ENCODE measurements at regions not wholly inside any gene's neighbourhood (a gene's known extent, or its start where the extent isn't known, plus 50 kb on each side); places are given as distances from the start of the nearest gene placed in this dataset.
"Not testable (repeated sequence)": the region's sequence is repeated elsewhere in the genome, so short reads cannot be mapped to it uniquely, and the experiment has no call there.

GRCh38 chr3:95781598-95781997 is 1032.8 kb upstream of the EPHA6 start:
- H3K27me3 ChIP-seq = no peaks in the 10 kb centered on the region
- DNase-seq = no peak
- H3K4me1 ChIP-seq = no peaks in the 10 kb centered on the region
- no peaks in the 10 kb centered on the region for H3K36me3 ChIP-seq
- H3K27ac ChIP-seq = no peak overlapping the region
- H3K9me3 ChIP-seq (replicated peaks) = no peaks in the 10 kb centered on the region
- H3K4me3 ChIP-seq = no peak overlapping the region

DNA sequence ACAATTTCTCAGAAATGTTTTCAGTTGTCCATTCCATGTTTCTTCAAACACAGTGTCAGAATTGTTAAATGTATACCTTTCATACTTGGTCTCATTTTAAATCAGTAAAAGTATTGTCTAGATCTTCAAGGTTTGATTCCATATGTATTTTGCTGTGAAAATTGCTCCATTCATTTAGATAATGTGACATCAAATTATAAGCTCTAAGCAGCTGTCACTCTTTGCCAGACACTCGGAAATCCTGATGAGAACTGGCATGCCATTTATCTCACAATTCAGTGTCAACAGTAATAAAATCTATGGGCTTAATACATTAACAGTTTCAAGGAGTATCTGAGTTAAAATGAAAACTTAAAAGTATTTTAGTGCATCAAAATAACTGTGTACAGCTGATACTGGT is 1025.3 kb upstream of the EPHA6 start:
- Histone ChIP-seq H3K9me3 (replicated peaks) (no peaks in the 10 kb centered on the region; the same call in 1 of the 2 replicates), H3K4me3 (no peak overlapping the region), H3K27ac (no peak overlapping the region), H3K27me3 (no peaks in the 10 kb centered on the region), H3K36me3 (no peaks in the 10 kb centered on the region), H3K4me1 (no peaks in the 10 kb centered on the region)
- no peak for DNase-seq

- Histone ChIP-seq H3K4me1 (0 out of 2 replicates have a peak, but pooled peaks cover 2% of the 10 kb centered on the region), H3K27ac (no peak overlapping the region)
Observed at GRCh38 chr3:95797081-95797480, 1017.3 kb upstream of the EPHA6 start.

GRCh38 chr3:95798628-95799027 is 1015.8 kb upstream of the EPHA6 start:
- DNase-seq = no peak
- Histone ChIP-seq H3K27ac (no peak overlapping the region), H3K4me1 (0 out of 2 replicates have a peak, but pooled peaks cover 2% of the 10 kb centered on the region), H3K9me3 (replicated peaks) (no peaks in the 10 kb centered on the region), H3K4me3 (no peak overlapping the region), H3K36me3 (no peaks in the 10 kb centered on the region), H3K27me3 (no peaks in the 10 kb centered on the region)

More at GRCh38 chr3:95797081-95797480, 1017.3 kb upstream of the EPHA6 start:
- no peaks in the 10 kb centered on the region for H3K27me3 ChIP-seq
- no peak for DNase-seq
- no peak overlapping the region for H3K4me3 ChIP-seq
- no peaks in the 10 kb centered on the region for H3K36me3 ChIP-seq
- H3K9me3 ChIP-seq (replicated peaks) = no peaks in the 10 kb centered on the region

DNA sequence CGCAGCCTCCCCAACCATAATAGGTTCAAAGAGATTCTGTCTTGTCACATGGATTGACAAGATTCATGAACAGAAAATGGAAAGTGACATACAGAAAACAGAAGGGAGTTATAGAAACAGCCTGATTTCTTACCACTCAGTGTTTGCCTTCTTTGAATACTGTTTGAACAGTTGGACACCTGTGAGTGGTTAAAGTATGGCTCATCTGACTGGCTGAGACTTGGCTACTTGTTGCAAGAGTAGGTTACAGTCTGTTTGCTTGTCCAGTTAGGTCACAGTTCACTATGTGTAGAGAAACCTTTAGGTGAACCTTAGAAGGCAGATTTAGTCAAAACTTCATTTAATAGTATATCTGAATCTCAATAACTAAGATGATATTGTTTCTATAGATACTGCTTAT is 1003.9 kb upstream of the EPHA6 start:
- no peak for DNase-seq
- Histone ChIP-seq H3K4me3 (no peak overlapping the region), H3K4me1 (no peaks in the 10 kb centered on the region), H3K36me3 (no peaks in the 10 kb centered on the region), H3K27me3 (no peaks in the 10 kb centered on the region), H3K9me3 (replicated peaks) (no peaks in the 10 kb centered on the region), H3K27ac (no peak overlapping the region)

DNA sequence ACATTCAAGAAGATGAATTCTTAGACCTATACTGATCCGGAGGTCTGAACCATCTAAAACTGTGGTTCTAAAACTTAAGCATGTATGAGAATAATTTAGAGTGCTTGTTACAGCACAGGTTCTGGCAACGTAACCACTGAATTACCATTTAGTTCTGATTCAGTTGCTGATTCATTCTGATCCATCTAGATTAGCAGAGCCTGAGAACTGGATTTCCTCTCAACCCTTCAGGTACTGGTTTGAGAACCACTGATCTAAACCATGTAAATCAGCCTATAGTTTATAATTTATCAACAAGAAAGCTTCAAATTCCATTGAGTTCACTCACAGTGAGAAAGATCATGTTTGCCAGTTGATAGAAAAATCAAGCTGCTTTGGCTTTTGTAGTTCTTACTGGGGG is 1001.1 kb upstream of the EPHA6 start:
- Histone ChIP-seq H3K27me3 (no peaks in the 10 kb centered on the region), H3K4me1 (no peaks in the 10 kb centered on the region), H3K4me3 (no peak overlapping the region), H3K36me3 (no peaks in the 10 kb centered on the region), H3K27ac (no peak overlapping the region), H3K9me3 (replicated peaks) (no peaks in the 10 kb centered on the region)
- DNase-seq = no peak

- Histone ChIP-seq H3K36me3 (no peaks in the 10 kb centered on the region), H3K27ac (no peak overlapping the region), H3K27me3 (no peaks in the 10 kb centered on the region), H3K4me1 (no peaks in the 10 kb centered on the region), H3K9me3 (replicated peaks) (no peaks in the 10 kb centered on the region), H3K4me3 (no peak overlapping the region)
- no peak for DNase-seq
Observed at GRCh38 chr3:95815828-95816227, 998.6 kb upstream of the EPHA6 start.

DNA sequence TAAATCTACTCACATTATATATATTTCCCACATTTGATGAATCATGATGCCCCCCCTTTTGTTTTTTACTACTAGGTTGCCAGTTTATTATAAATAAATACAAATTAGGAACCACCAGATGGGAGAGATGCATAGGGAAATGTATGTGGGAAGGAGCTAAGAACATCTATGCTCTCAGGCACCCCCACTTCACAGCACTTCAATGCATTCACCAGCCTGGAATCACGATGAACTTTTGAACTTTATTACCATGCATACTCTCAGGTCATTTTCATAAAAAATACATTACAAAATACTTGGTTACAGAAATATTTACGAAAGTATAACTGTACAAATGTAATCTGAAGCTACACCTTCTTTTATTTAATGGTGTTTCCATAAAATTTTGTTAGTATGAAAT is 988.0 kb upstream of the EPHA6 start:
- no peak for DNase-seq
- no peaks in the 10 kb centered on the region for H3K36me3 ChIP-seq
- H3K27ac ChIP-seq = no peak overlapping the region
- no peaks in the 10 kb centered on the region for H3K27me3 ChIP-seq
- H3K9me3 ChIP-seq (replicated peaks) = no peaks in the 10 kb centered on the region
- no peaks in the 10 kb centered on the region for H3K4me1 ChIP-seq
- H3K4me3 ChIP-seq = no peak overlapping the region

GRCh38 chr3:95832146-95832545 is 982.2 kb upstream of the EPHA6 start:
- H3K27me3 ChIP-seq = no peaks in the 10 kb centered on the region
- no peak for DNase-seq
- H3K36me3 ChIP-seq = no peaks in the 10 kb centered on the region
- H3K4me3 ChIP-seq = no peak overlapping the region
- H3K9me3 ChIP-seq (replicated peaks) = no peaks in the 10 kb centered on the region
- H3K27ac ChIP-seq = no peak overlapping the region
- no peaks in the 10 kb centered on the region for H3K4me1 ChIP-seq

- not testable (repeated sequence) for H3K36me3 ChIP-seq; H3K27me3 ChIP-seq; H3K4me1 ChIP-seq; H3K4me3 ChIP-seq; H3K27ac ChIP-seq; DNase-seq; H3K9me3 ChIP-seq (replicated peaks)
Observed at GRCh38 chr3:95860628-95861027, 953.8 kb upstream of the EPHA6 start.

DNA sequence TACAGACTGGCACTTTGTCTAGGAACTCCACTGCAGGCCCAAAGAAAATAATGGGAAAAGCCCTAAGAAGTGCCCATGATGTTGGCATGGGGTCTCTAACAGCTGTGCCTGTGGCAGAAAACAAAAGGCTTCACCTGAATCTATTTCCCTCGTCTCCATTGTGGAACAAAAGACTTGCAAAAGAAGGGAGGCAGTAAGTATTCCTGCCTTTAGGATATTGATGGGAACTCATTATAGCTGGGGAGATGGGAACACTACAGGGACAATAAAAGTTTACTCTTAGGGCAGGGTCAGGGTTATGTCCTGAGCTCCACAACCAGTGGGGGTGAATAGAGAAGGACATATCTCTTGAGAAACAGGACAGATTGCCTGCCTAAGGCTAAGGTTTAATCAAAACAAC is 930.6 kb upstream of the EPHA6 start:
- H3K4me3 ChIP-seq = no peak overlapping the region
- H3K27me3 ChIP-seq = no peaks in the 10 kb centered on the region
- H3K4me1 ChIP-seq = no peaks in the 10 kb centered on the region
- no peaks in the 10 kb centered on the region for H3K36me3 ChIP-seq
- H3K27ac ChIP-seq = no peak overlapping the region
- DNase-seq = no peak
- H3K9me3 ChIP-seq (replicated peaks) = no peaks in the 10 kb centered on the region

- no peaks in the 10 kb centered on the region for H3K9me3 ChIP-seq (replicated peaks)
- DNase-seq = no peak
- H3K4me1 ChIP-seq = no peaks in the 10 kb centered on the region
- H3K4me3 ChIP-seq = no peak overlapping the region
- no peaks in the 10 kb centered on the region for H3K27me3 ChIP-seq
- H3K36me3 ChIP-seq = no peaks in the 10 kb centered on the region
- H3K27ac ChIP-seq = no peak overlapping the region
Observed at GRCh38 chr3:95886616-95887015, 927.8 kb upstream of the EPHA6 start.

DNA sequence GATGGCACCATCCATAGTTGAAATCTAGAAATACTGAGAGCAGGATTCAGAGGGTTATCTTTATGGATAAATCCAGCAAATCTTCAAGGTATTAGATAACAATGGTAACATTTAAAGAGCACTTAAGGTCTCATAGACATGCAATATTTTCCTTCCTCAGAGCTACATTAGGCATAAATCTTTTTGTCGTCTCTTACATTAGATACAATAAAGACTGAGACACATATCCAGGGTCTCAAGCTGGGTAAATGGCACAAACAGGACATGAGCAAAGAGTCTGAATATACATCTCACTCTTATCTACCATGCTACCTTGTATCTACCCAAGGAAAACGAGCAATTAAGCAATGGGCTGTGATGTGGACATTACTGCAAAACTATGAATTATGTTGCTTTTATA is 927.3 kb upstream of the EPHA6 start:
- Histone ChIP-seq H3K36me3 (no peaks in the 10 kb centered on the region), H3K27me3 (no peaks in the 10 kb centered on the region)

GRCh38 chr3:95894820-95895219 is 919.6 kb upstream of the EPHA6 start:
- DNase-seq = no peak
- Histone ChIP-seq H3K27ac (no peak overlapping the region), H3K4me3 (no peak overlapping the region), H3K27me3 (no peaks in the 10 kb centered on the region), H3K36me3 (no peaks in the 10 kb centered on the region), H3K4me1 (no peaks in the 10 kb centered on the region), H3K9me3 (replicated peaks) (no peaks in the 10 kb centered on the region; the same call in 1 of the 2 replicates)

More for the DNA sequence above, 927.3 kb upstream of the EPHA6 start:
- Histone ChIP-seq H3K4me1 (no peaks in the 10 kb centered on the region), H3K27ac (no peak overlapping the region), H3K4me3 (no peak overlapping the region), H3K9me3 (replicated peaks) (no peaks in the 10 kb centered on the region)
- DNase-seq = no peak

- Histone ChIP-seq H3K27ac (no peak overlapping the region), H3K4me3 (no peak overlapping the region), H3K9me3 (replicated peaks) (no peaks in the 10 kb centered on the region), H3K27me3 (no peaks in the 10 kb centered on the region), H3K4me1 (no peaks in the 10 kb centered on the region), H3K36me3 (no peaks in the 10 kb centered on the region)
- DNase-seq = no peak
Observed at GRCh38 chr3:95899494-95899893, 914.9 kb upstream of the EPHA6 start.

DNA sequence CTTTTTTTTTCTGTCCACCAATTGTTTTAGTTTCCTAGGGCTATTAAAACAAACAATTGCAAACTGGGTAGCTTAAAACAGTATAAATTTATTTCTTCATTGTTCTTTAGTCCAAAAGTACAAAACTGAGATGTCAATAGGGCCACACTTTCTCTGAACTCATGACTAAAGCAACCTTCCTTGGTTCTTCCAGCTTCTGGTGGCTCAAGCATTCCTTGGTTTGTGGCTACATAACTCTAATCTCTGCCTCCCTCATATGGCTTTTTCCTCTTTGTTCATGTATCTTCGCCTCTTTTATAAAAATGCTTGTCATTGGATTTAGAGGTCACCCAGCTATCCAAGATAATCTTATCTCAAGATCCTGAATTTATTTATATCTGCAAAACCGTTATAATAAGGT is 914.5 kb upstream of the EPHA6 start:
- H3K36me3 ChIP-seq = no peaks in the 10 kb centered on the region
- DNase-seq = no peak
- no peaks in the 10 kb centered on the region for H3K9me3 ChIP-seq (replicated peaks)
- no peak overlapping the region for H3K27ac ChIP-seq
- no peaks in the 10 kb centered on the region for H3K27me3 ChIP-seq
- H3K4me1 ChIP-seq = no peaks in the 10 kb centered on the region
- no peak overlapping the region for H3K4me3 ChIP-seq

DNA sequence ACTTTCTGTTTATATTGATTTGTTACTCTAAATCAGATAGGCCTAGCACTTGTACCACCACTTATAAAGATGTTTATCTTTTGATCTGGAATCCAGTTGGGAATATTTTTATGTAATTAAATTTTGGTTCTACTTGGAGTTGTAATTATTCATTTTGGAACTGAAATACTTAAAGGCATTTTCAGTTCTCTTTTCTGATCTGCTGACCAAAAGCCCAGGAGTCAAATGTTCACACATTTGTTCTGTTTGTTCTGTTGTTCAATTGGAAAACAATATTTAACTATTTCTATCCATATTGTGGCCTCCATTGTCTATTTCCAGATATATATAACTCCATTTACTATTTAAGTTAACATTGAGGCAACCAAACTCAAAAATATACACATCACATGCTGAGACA is 912.4 kb upstream of the EPHA6 start:
- Histone ChIP-seq H3K4me1 (no peaks in the 10 kb centered on the region), H3K27me3 (no peaks in the 10 kb centered on the region), H3K4me3 (no peak overlapping the region), H3K36me3 (no peaks in the 10 kb centered on the region), H3K27ac (no peak overlapping the region), H3K9me3 (replicated peaks) (no peaks in the 10 kb centered on the region)
- DNase-seq = no peak

All from SJCRH30 (cell line).